ENCODE measurements at regions not wholly inside any gene's neighbourhood (a gene's known extent, or its start where the extent isn't known, plus 50 kb on each side); places are given as distances from the start of the nearest gene placed in this dataset.

DNA sequence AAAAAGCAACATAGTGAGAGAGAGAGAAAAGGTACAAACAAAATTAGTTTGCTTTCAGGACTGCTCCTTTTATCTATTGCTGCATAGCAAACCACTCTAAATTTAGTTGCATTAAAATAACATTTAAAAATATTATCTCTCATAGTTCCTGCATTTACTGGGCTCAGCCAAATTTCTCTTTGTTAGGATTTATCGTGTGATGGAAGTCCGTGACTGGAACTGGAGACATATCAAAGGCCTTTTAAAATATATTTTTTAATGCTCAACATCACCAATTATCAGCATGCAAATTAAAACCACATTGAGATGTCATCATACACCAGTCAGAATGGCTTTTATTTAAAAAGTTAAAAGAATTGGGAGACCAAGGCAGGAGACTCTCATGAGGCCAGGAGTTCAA is 107.6 kb upstream of the SYT1 start:
- TF ChIP-seq, protein P1, sequence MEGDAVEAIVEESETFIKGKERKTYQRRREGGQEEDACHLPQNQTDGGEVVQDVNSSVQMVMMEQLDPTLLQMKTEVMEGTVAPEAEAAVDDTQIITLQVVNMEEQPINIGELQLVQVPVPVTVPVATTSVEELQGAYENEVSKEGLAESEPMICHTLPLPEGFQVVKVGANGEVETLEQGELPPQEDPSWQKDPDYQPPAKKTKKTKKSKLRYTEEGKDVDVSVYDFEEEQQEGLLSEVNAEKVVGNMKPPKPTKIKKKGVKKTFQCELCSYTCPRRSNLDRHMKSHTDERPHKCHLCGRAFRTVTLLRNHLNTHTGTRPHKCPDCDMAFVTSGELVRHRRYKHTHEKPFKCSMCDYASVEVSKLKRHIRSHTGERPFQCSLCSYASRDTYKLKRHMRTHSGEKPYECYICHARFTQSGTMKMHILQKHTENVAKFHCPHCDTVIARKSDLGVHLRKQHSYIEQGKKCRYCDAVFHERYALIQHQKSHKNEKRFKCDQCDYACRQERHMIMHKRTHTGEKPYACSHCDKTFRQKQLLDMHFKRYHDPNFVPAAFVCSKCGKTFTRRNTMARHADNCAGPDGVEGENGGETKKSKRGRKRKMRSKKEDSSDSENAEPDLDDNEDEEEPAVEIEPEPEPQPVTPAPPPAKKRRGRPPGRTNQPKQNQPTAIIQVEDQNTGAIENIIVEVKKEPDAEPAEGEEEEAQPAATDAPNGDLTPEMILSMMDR (IDR thresholded peaks at IDR 0.05) = no peak
- TF ChIP-seq POLR2A (IDR thresholded peaks at IDR 0.05) (no peak), EP300 (IDR thresholded peaks at IDR 0.05) (no peak)
